Suprapubic skin (tissue), 4 donors: ENCODE measurements at regions not wholly inside any gene's neighbourhood (a gene's known extent, or its start where the extent isn't known, plus 50 kb on each side); places are given as distances from the start of the nearest gene placed in this dataset.
"Not testable (repeated sequence)": the region's sequence is repeated elsewhere in the genome, so short reads cannot be mapped to it uniquely, and the experiment has no call there.

Experiments
- DNase-seq, 2 donors: peaks; one replicate each; pipeline ENCODE4 v3.0.0-alpha.2; 2019; ENCODE audit warnings: low spot score in 2 of 2
- H3K27ac ChIP-seq: fragments of 200-600 bp; sonication (generic); one replicate; pipeline ENCODE4 v1.5.1; 2019
- H3K27me3 ChIP-seq: fragments of 200-600 bp; sonication (generic); one replicate; pipeline ENCODE4 v1.5.1; 2019
- H3K36me3 ChIP-seq: fragments of 200-600 bp; sonication (generic); one replicate; pipeline ENCODE4 v1.5.1; 2019
- H3K4me1 ChIP-seq: fragments of 200-600 bp; sonication (generic); one replicate; pipeline ENCODE4 v1.5.1; 2019
- H3K4me3 ChIP-seq: fragments of 200-600 bp; sonication (generic); one replicate; pipeline ENCODE4 v1.5.1; 2019; ENCODE audit warnings: mild to moderate bottlenecking
- H3K9me3 ChIP-seq: fragments of 200-600 bp; sonication (generic); one replicate; pipeline ENCODE4 v1.5.1; 2019
- WGBS: methylation state at CpG from one replicate; pipeline ENCODE4 v1.1.5; 2018; 5-methylcytosine and 5-hydroxymethylcytosine counted together

DNA sequence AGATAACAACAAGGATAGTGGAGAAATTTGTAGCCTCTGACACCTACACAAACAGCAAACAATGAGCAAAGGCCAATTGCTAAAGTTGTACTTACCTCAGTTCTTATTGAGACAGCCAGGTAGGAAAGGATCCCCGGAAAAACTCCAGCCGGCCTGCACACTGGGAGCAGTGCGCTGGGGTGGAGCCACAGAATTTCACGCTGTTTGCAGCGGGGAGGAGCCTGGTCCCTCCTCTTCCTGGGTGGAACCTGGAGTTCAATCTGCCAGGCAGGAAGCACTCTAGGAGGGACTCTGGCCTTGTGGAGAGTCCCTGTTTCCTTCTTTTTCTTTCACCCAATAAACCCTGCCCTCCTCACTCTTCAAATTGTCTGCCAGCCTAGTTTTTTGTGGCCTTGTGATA lies 382.6 kb upstream of the TGIF2LX start:
- H3K27ac ChIP-seq, DNase-seq, H3K9me3 ChIP-seq, H3K4me3 ChIP-seq, H3K4me1 ChIP-seq, H3K36me3 ChIP-seq, H3K27me3 ChIP-seq: not testable (repeated sequence)
- WGBS = 74% methylated on average over 5 of the region's 5 CpGs

DNA sequence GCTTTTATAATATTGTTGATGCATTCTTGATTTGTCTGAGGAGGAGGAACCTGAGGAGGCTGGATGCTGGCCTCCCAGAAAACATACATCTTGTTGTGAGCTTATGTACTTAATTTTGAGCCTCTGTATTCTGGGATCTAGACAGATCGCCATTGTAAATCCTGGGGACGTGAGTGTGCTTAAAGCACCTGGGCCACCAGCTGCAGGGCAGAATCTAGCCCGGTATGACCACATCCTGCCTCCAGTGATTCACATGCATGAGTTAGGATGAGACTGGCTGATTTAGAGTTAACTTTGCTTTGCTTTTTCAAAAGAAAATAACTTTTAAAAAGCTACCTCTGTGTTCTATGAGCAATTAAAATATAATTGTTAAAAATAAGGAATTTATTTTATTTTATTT lies 364.6 kb upstream of the TGIF2LX start:
- H3K36me3 ChIP-seq, DNase-seq, H3K27me3 ChIP-seq, H3K4me3 ChIP-seq, H3K9me3 ChIP-seq, H3K27ac ChIP-seq, H3K4me1 ChIP-seq: not testable (repeated sequence)
- 58% methylated on average over 3 of the region's 3 CpGs for WGBS

DNA sequence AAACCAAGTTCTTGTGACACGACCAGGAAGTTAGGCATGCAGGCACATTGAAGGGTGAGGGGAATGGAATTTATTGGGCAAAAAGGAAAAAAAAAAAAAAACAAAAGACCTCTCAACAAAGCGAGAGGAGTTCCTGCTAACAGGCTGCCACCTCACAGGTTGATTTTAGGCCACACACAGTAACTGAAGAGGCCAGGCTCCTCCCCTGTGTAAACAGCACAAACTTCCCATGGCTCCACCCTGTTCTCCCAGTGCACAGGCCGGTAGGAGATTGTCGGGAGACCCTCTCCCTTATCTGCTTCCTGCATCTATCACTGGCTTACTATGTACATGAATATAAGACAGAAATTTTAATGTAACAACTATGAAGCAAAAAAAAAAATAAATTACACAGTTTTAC lies 359.6 kb upstream of the TGIF2LX start:
- 51% methylated on average over 2 of the region's 4 CpGs for WGBS
- H3K36me3 ChIP-seq, H3K9me3 ChIP-seq, H3K27me3 ChIP-seq, H3K4me3 ChIP-seq, H3K27ac ChIP-seq, DNase-seq, H3K4me1 ChIP-seq: not testable (repeated sequence)

DNA sequence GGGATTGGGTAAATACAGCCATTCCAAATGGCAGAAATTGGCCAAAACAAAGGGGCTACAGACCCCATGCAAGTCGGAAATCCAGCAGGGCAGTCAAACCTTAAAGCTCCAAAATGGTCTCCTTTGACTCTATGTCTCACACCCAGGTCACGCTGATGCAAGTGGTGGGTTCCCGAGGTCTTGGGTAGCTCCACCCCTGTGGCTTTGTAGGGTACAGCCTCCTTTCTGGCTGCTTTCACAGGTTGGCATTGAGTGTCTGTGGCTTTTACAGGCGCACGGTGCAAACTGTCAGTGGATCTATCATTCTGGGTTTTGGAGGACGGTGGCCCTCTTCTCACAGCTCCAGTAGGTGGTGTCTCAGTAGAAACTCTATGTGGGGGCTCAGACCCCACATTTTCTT lies 358.6 kb upstream of the TGIF2LX start:
- not testable (repeated sequence) for H3K27ac ChIP-seq, H3K36me3 ChIP-seq, H3K4me1 ChIP-seq, H3K9me3 ChIP-seq, H3K27me3 ChIP-seq, DNase-seq, H3K4me3 ChIP-seq
- 68% methylated on average over 3 of the region's 6 CpGs for WGBS

DNA sequence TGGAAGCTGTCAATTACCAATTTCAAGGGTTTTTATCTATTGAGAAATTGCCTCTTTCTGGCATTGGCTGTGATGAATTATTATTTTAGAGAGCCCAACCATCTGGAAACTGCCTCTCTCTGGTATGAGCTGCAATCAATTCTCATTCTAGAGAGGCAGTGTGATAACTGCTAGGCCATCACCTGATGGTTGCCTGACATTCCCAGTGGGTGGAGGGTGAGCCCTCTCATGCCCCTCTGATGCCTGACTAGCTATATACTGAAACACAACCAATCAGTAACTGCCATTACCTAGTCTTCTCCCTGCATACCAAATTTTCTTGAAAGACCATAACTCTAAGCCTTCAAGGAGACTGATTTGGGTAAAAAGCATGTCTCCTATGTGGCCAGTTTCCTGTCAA lies 353.9 kb upstream of the TGIF2LX start:
- H3K4me1 ChIP-seq, DNase-seq, H3K4me3 ChIP-seq, H3K9me3 ChIP-seq, H3K27me3 ChIP-seq, H3K27ac ChIP-seq, H3K36me3 ChIP-seq: not testable (repeated sequence)

DNA sequence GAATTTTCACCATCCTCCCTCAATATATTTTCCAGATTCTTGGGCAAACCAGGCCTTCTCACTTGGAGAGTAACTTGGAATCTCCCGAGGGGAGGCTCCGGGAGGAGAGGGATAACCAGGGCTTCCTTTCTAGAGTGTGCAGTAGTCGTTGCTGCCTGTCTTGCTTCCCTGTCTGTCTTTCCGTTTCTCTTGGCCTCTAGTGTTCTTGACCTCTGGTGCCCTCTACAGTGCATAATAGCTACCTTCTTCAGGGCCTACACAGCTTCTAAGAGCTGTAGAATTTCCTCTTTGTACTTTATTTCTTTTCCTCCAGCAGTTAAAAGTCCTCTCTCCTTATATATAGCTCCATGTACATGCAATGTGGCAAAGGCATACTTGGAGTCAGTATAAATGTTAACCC lies 339.8 kb upstream of the TGIF2LX start:
- not testable (repeated sequence) for DNase-seq, H3K27ac ChIP-seq, H3K9me3 ChIP-seq, H3K4me3 ChIP-seq, H3K4me1 ChIP-seq, H3K27me3 ChIP-seq, H3K36me3 ChIP-seq
- 70% methylated on average over 4 of the region's 4 CpGs for WGBS

DNA sequence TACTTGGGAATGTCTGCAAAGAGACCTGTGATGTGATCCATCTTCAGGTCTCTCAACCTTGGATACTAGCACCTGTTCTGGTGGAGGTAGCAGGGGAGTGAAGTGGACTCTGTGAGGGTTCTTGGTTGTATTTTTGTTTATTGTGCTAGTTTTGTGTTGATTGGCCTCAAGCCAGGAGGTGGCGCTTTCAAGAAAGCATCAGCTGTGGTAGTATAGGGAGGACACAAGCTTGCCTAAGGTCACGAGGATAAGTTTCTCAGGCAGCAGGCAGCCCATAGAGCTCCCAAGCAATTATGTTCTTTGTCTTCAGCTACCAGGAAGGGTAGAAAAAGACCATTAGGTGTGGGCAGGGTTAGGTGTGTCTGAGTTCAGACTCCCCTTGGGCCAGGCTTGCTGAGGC lies 289.9 kb upstream of the TGIF2LX start:
- H3K4me3 ChIP-seq, H3K4me1 ChIP-seq, H3K36me3 ChIP-seq, H3K9me3 ChIP-seq, H3K27me3 ChIP-seq, DNase-seq, H3K27ac ChIP-seq: not testable (repeated sequence)
- WGBS = 57% methylated on average over 2 of the region's 2 CpGs

DNA sequence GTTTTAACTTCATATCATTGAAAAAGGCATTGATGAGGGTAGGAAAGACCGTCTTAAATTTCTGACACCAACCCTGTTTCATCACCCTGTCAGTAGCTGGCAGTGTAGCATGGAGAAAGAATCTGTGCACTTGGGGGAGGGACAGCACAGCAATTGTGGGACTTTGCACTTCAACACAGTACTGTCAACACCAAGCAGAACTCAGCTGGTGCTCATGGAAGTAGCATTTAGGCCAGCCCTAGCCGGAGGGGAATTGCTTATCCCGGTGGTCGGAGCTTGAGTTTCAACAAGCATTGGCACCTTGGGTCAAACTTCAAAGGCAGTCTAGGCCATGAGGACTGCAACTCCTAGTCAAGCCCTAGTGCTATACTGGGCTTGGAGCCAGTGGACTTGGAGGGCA lies 285.8 kb upstream of the TGIF2LX start:
- H3K4me3 ChIP-seq, H3K9me3 ChIP-seq, H3K4me1 ChIP-seq, H3K27me3 ChIP-seq, H3K27ac ChIP-seq, DNase-seq, H3K36me3 ChIP-seq: not testable (repeated sequence)
- 65% methylated on average over 1 of the region's 4 CpGs for WGBS

DNA sequence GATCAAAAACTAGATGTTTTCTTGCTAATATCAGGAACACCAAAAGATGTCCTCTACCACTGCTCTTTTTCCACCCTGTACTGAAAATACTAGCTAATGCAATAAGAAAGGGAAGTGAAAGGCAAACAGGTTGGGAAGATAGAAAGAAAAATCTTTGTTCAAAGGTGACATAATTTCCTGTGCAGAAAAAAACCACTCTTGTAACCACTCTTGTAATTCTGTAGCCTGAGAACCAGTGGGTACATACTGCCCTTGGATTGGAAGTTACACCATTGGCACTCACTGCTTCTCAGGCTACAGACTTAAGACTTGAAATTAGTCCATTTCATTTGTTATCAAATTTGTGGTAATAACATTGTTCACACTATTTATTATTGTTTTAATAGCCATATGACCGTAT lies 263.0 kb upstream of the TGIF2LX start:
- not testable (repeated sequence) for DNase-seq, H3K4me1 ChIP-seq, H3K27ac ChIP-seq, H3K4me3 ChIP-seq, H3K36me3 ChIP-seq, H3K27me3 ChIP-seq, H3K9me3 ChIP-seq
- no CpG with 5 or more reads among the region's 1 CpG for WGBS

DNA sequence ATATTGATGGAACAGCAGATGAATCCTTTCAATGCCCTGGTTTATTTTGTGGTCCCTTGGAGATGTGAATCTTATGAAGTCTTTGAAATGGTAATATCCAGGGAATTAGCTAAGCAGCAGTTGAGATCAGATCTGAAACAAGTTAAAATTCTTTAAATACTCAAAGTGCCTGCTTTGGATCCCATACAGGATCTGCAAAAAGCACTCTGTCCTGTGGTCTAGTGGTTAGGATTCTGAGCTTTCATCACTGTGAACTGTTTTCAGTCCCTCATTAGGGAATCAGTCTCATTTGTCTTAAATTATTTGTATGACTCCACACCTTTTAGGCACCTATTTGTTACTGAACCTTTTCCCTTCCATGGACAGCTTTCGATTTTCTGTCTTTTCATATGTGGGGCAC lies 215.2 kb upstream of the TGIF2LX start:
- not testable (repeated sequence) for H3K4me3 ChIP-seq, H3K36me3 ChIP-seq, H3K27me3 ChIP-seq, H3K9me3 ChIP-seq, H3K4me1 ChIP-seq, H3K27ac ChIP-seq, DNase-seq
- WGBS = no CpG with 5 or more reads among the region's 1 CpG

DNA sequence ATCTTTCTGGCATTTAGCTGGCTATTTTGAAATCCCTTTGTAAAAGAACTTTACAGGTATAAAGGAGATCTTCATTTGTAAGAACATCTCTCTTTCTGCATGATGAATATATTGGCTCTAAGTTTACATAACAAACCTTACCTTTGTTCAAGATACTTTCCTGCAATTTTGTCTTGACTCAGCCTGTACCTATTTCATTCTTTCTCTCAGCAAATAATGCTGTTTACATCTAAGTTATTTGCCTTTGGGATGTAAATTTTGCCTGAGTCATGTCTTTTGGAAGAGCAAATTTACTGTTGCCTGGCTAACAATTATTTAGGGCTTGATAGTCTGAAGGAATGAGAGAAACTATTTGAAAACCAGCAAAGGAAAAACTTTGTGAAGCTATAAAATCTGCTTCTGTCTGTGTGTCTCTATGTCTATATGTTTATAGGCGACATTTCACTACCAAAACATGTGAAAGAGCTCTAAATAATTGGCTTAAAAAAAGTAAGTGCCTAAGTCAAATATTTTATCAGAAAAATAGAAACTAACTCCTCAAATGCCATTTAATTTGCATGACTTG lies 214.3 kb upstream of the TGIF2LX start:
- WGBS = 60% methylated on average over 1 of the region's 1 CpG
- H3K9me3 ChIP-seq, H3K27me3 ChIP-seq, H3K4me1 ChIP-seq, H3K4me3 ChIP-seq, DNase-seq, H3K27ac ChIP-seq, H3K36me3 ChIP-seq: not testable (repeated sequence)

DNA sequence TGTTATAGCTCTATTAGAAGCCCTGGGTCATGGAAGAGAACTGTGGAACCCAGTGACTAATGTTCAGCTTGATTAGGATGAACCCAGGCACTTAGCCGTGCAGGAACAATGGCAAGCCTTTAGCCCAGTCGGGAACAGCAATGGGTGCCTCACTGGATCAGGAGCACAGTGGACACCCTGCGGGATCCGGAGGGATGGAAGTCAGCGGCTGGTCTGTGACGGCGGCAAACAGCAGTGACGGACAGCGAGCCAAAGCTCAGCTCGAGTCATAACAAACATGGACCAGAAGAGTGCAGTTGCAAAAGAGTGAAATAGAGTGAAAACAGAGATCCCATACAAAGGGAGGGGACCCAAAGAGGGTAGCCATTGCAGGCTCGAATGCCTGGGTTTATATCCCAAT lies 187.3 kb upstream of the TGIF2LX start:
- H3K27me3 ChIP-seq, H3K36me3 ChIP-seq, H3K27ac ChIP-seq, DNase-seq, H3K4me1 ChIP-seq, H3K9me3 ChIP-seq, H3K4me3 ChIP-seq: not testable (repeated sequence)
- WGBS = 96% methylated on average over 11 of the region's 11 CpGs

DNA sequence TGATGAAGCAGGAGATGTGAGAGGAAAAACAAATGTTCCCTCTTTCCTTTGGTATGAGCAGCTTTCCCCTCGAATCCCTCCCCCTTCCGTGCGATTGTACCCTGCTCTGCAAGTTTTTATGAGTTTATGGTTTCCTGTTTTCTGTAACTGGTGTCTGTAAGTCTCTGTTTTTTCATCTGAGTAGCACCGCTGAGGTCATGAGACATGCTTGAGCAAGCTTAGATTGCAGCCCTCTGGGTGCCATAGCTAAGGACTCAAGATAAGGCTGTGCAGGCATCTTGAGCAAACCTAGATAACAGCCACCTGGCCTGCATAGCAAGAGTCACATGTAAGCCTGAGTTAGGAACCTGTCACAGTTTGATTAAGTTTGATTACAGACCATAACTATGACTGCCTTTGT lies 165.2 kb upstream of the TGIF2LX start:
- 59% methylated on average over 4 of the region's 4 CpGs for WGBS
- not testable (repeated sequence) for H3K9me3 ChIP-seq, H3K4me1 ChIP-seq, H3K4me3 ChIP-seq, H3K36me3 ChIP-seq, H3K27me3 ChIP-seq, H3K27ac ChIP-seq, DNase-seq
